ENCODE measurements at regions not wholly inside any gene's neighbourhood (a gene's known extent, or its start where the extent isn't known, plus 50 kb on each side); places are given as distances from the start of the nearest gene placed in this dataset.

- H3K27ac ChIP-seq (ENCODE audit: low read length, poor library complexity, severe bottlenecking), result peak overlapping the region; percentile 99
- 100% methylated on average over 1 of the region's 4 CpGs for WGBS
- H2BK15ac ChIP-seq (ENCODE audit: low read depth, poor library complexity, severe bottlenecking), result peak overlapping the region; percentile 6
Observed at GRCh38 chr17:37826497-37827430, 81.9 kb upstream of the HNF1B start.

GRCh38 chr17:37825851-37826250 lies 81.0 kb upstream of the HNF1B start:
- Histone ChIP-seq H3K4me3 (ENCODE audit: insufficient read depth in 1 of 2, low read depth in 1 of 2, low read length in 2 of 2) (no peak overlapping the region), H4K8ac (ENCODE audit: low read length) (peak overlapping the region; percentile 53), H3K4me1 (ENCODE audit: control insufficient read depth, insufficient read depth, low read depth, low read length) (peaks cover 25% of the 10 kb centered on the region), H3K27me3 (ENCODE audit: control insufficient read depth in 1 of 2, insufficient read depth in 1 of 2, low read length in 2 of 2) (peaks cover 0 to 31% of the 10 kb centered on the region in 2 experiments), H3K27ac (ENCODE audit: low read length, poor library complexity, severe bottlenecking) (peak overlapping the region; percentile 99), H2BK12ac (ENCODE audit: low read length in 2 of 2) (peak overlapping the region; percentile 92 to 93), H3K18ac (ENCODE audit: low read depth in 1 of 2, low read length in 2 of 2) (peak overlapping the region; percentile 71 to 80), H3K36me3 (ENCODE audit: control insufficient read depth in 1 of 2, insufficient read depth in 2 of 2, low read depth in 1 of 2, low read length in 2 of 2) (no peaks in the 10 kb centered on the region), H4K91ac (ENCODE audit: low read length) (peak overlapping the region; percentile 34), H2BK5ac (ENCODE audit: low read depth, low read length, poor library complexity, severe bottlenecking) (peak overlapping the region; percentile 96), H3K4ac (ENCODE audit: low read depth in 1 of 2, low read length in 2 of 2) (peak overlapping the region; percentile 9 to 62), H3K23ac (ENCODE audit: low read length in 2 of 2) (no peak overlapping the region), H3K9me3 (ENCODE audit: control insufficient read depth, low read length) (no peaks in the 10 kb centered on the region), H2AFZ (ENCODE audit: low read depth, low read length) (no peak overlapping the region), H3K9ac (ENCODE audit: low read length) (no peak overlapping the region), H3K4me2 (ENCODE audit: low read length, poor library complexity, severe bottlenecking) (no peak overlapping the region), H3K79me1 (replicated peaks; ENCODE audit: low read length, poor library complexity, severe bottlenecking) (no peaks in the 10 kb centered on the region), H2BK15ac (ENCODE audit: low read depth, poor library complexity, severe bottlenecking) (no peak overlapping the region), H2AK5ac (ENCODE audit: low read length, severe bottlenecking) (peak overlapping the region; percentile 100), H3K14ac (ENCODE audit: low read length in 2 of 2) (no peak overlapping the region), H2BK120ac (ENCODE audit: low read depth, low read length) (no peak overlapping the region)
- DNase-seq, result no peak
- 90% methylated on average over 2 of the region's 2 CpGs for WGBS

More at GRCh38 chr17:37826497-37827430, 81.9 kb upstream of the HNF1B start:
- H2AFZ ChIP-seq (ENCODE audit: low read depth, low read length), result no peak overlapping the region
- H3K4me3 ChIP-seq (ENCODE audit: insufficient read depth in 1 of 2, low read depth in 1 of 2, low read length in 2 of 2), result no peak overlapping the region
- H4K91ac ChIP-seq (ENCODE audit: low read length), result no peak overlapping the region
- peaks cover 27% of the 10 kb centered on the region for H3K4me1 ChIP-seq (ENCODE audit: control insufficient read depth, insufficient read depth, low read depth, low read length)
- H3K4ac ChIP-seq (ENCODE audit: low read depth in 1 of 2, low read length in 2 of 2), result peak overlapping the region in 1 of 2 experiments; percentile 19
- no peak for DNase-seq
- H3K14ac ChIP-seq (ENCODE audit: low read length in 2 of 2), result no peak overlapping the region
- peak overlapping the region; percentile 35 for H4K8ac ChIP-seq (ENCODE audit: low read length)
- no peak overlapping the region for H3K9ac ChIP-seq (ENCODE audit: low read length)
- no peaks in the 10 kb centered on the region for H3K36me3 ChIP-seq (ENCODE audit: control insufficient read depth in 1 of 2, insufficient read depth in 2 of 2, low read depth in 1 of 2, low read length in 2 of 2)
- H3K9me3 ChIP-seq (ENCODE audit: control insufficient read depth, low read length), result no peaks in the 10 kb centered on the region
- peak overlapping the region; percentile 75 to 92 for H2BK12ac ChIP-seq (ENCODE audit: low read length in 2 of 2)
- no peak overlapping the region for H3K4me2 ChIP-seq (ENCODE audit: low read length, poor library complexity, severe bottlenecking)
- H2BK5ac ChIP-seq (ENCODE audit: low read depth, low read length, poor library complexity, severe bottlenecking), result peak overlapping the region; percentile 96
- H3K27me3 ChIP-seq (ENCODE audit: control insufficient read depth in 1 of 2, insufficient read depth in 1 of 2, low read length in 2 of 2), result peaks cover 0 to 38% of the 10 kb centered on the region in 2 experiments
- no peaks in the 10 kb centered on the region for H3K79me1 ChIP-seq (replicated peaks; ENCODE audit: low read length, poor library complexity, severe bottlenecking)
- H2AK5ac ChIP-seq (ENCODE audit: low read length, severe bottlenecking), result peak overlapping the region; percentile 100
- H3K18ac ChIP-seq (ENCODE audit: low read depth in 1 of 2, low read length in 2 of 2), result peak overlapping the region; percentile 4 to 38
- H3K23ac ChIP-seq (ENCODE audit: low read length in 2 of 2), result no peak overlapping the region
- H2BK120ac ChIP-seq (ENCODE audit: low read depth, low read length), result no peak overlapping the region

GRCh38 chr17:37824534-37825485 lies 80.0 kb upstream of the HNF1B start:
- Histone ChIP-seq H3K79me1 (replicated peaks; ENCODE audit: low read length, poor library complexity, severe bottlenecking) (no peaks in the 10 kb centered on the region), H3K4me2 (ENCODE audit: low read length, poor library complexity, severe bottlenecking) (peak overlapping the region; percentile 1), H2AK5ac (ENCODE audit: low read length, severe bottlenecking) (peak overlapping the region; percentile 100), H3K27ac (ENCODE audit: low read length, poor library complexity, severe bottlenecking) (peak overlapping the region; percentile 99), H3K4me1 (ENCODE audit: control insufficient read depth, insufficient read depth, low read depth, low read length) (peaks cover 26% of the 10 kb centered on the region), H3K36me3 (ENCODE audit: control insufficient read depth in 1 of 2, insufficient read depth in 2 of 2, low read depth in 1 of 2, low read length in 2 of 2) (no peaks in the 10 kb centered on the region), H2AFZ (ENCODE audit: low read depth, low read length) (no peak overlapping the region), H2BK120ac (ENCODE audit: low read depth, low read length) (peak overlapping the region; percentile 75), H2BK5ac (ENCODE audit: low read depth, low read length, poor library complexity, severe bottlenecking) (peak overlapping the region; percentile 98), H3K4me3 (ENCODE audit: insufficient read depth in 1 of 2, low read depth in 1 of 2, low read length in 2 of 2) (no peak overlapping the region), H3K9ac (ENCODE audit: low read length) (no peak overlapping the region), H3K4ac (ENCODE audit: low read depth in 1 of 2, low read length in 2 of 2) (peak overlapping the region; percentile 76 to 77), H2BK12ac (ENCODE audit: low read length in 2 of 2) (peak overlapping the region; percentile 78 to 88), H3K14ac (ENCODE audit: low read length in 2 of 2) (no peak overlapping the region), H4K91ac (ENCODE audit: low read length) (peak overlapping the region; percentile 89), H2BK15ac (ENCODE audit: low read depth, poor library complexity, severe bottlenecking) (peak overlapping the region; percentile 50), H3K27me3 (ENCODE audit: control insufficient read depth in 1 of 2, insufficient read depth in 1 of 2, low read length in 2 of 2) (peaks cover 0 to 35% of the 10 kb centered on the region in 2 experiments), H3K23ac (ENCODE audit: low read length in 2 of 2) (no peak overlapping the region), H3K18ac (ENCODE audit: low read depth in 1 of 2, low read length in 2 of 2) (peak overlapping the region; percentile 94 to 95), H3K9me3 (ENCODE audit: control insufficient read depth, low read length) (no peaks in the 10 kb centered on the region), H4K8ac (ENCODE audit: low read length) (peak overlapping the region; percentile 91)
- DNase-seq, result peak; percentile 86
- 46% methylated on average over 12 of the region's 13 CpGs for WGBS

All from mesenchymal stem cell (in vitro differentiated cells and primary cell).